CD4-positive, alpha-beta T cell treated with Interleukin-21 for 1 hour (primary cell): ENCODE measurements at regions not wholly inside any gene's neighbourhood (a gene's known extent, or its start where the extent isn't known, plus 50 kb on each side); places are given as distances from the start of the nearest gene placed in this dataset.

Source experiments
- DNase-seq: peaks from one replicate; pipeline ENCODE4 v3.0.0-alpha.2; 2020

- no peak for DNase-seq
These were observed 426.5 kb downstream of the SHQ1 start for GRCh38 chr3:72421786-72422185.

- DNase-seq = no peak
These were observed 427.1 kb downstream of the SHQ1 start for GRCh38 chr3:72421126-72421525.

GRCh38 chr3:72418856-72419255 is 429.4 kb downstream of the SHQ1 start:
- no peak for DNase-seq

- DNase-seq = no peak
These were observed 430.0 kb downstream of the SHQ1 start for GRCh38 chr3:72418244-72418643.

GRCh38 chr3:72414481-72415016 is 433.7 kb downstream of the SHQ1 start:
- DNase-seq = no peak

- DNase-seq = no peak
These were observed 435.0 kb downstream of the SHQ1 start for GRCh38 chr3:72413228-72413627.

GRCh38 chr3:72412340-72412956 is 435.8 kb downstream of the SHQ1 start:
- no peak for DNase-seq

GRCh38 chr3:72411843-72412242 is 436.4 kb downstream of the SHQ1 start:
- DNase-seq = no peak

- DNase-seq = no peak
These were observed 437.1 kb downstream of the SHQ1 start for GRCh38 chr3:72411126-72411525.

GRCh38 chr3:72408983-72409779 is 439.1 kb downstream of the SHQ1 start:
- no peak for DNase-seq

- DNase-seq = no peak
These were observed 440.5 kb downstream of the SHQ1 start for GRCh38 chr3:72407766-72408165.

- no peak for DNase-seq
These were observed 442.2 kb downstream of the SHQ1 start for GRCh38 chr3:72405943-72406566.

- no peak for DNase-seq
These were observed 447.2 kb downstream of the SHQ1 start for GRCh38 chr3:72401005-72401545.

- no peak for DNase-seq
These were observed 449.5 kb downstream of the SHQ1 start for GRCh38 chr3:72398781-72399180.

- DNase-seq = no peak
These were observed 450.7 kb downstream of the SHQ1 start for GRCh38 chr3:72397586-72397985.

GRCh38 chr3:72396899-72397298 is 451.3 kb downstream of the SHQ1 start:
- DNase-seq = no peak

- DNase-seq = no peak
These were observed 452.4 kb downstream of the SHQ1 start for GRCh38 chr3:72395776-72396311.

GRCh38 chr3:72393455-72393854 is 454.8 kb downstream of the SHQ1 start:
- DNase-seq = no peak

GRCh38 chr3:72391659-72392058 is 456.6 kb downstream of the SHQ1 start:
- DNase-seq = no peak

GRCh38 chr3:72390841-72391240 is 457.4 kb downstream of the SHQ1 start:
- no peak for DNase-seq

- DNase-seq = no peak
These were observed 459.6 kb downstream of the SHQ1 start for GRCh38 chr3:72388644-72389043.

GRCh38 chr3:72388117-72388516 is 460.1 kb downstream of the SHQ1 start:
- DNase-seq = no peak

GRCh38 chr3:72386327-72387000 is 461.8 kb downstream of the SHQ1 start:
- no peak for DNase-seq
